ENCODE measurements at regions not wholly inside any gene's neighbourhood (a gene's known extent, or its start where the extent isn't known, plus 50 kb on each side); places are given as distances from the start of the nearest gene placed in this dataset.

DNA sequence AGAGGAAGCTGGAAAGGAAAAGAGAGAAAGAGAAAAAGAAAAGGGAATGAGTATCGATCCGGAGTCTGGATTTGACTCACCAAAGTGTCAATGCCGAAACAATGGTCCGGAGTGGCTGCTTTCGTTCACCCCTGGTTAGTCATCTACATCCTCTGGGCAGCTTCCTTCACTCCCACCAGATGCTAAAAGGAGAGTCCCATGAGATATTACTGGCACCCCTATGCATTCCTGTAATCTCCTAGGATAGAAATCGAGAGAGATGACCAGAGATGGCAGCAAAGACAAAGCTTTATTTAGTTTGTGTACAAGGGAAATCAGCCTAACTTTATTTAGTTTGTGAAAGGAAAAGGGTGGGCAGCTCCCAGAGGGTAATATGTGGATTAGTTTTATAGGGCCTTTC, 622.2 kb downstream of the ZPLD1 start:
- H3K4me3 ChIP-seq (replicated peaks; ENCODE audit: low read depth, low read length), result no peak overlapping the region
- DNase-seq (ENCODE audit: extremely low read depth, low read depth), result no peak
- TF ChIP-seq, protein P1, sequence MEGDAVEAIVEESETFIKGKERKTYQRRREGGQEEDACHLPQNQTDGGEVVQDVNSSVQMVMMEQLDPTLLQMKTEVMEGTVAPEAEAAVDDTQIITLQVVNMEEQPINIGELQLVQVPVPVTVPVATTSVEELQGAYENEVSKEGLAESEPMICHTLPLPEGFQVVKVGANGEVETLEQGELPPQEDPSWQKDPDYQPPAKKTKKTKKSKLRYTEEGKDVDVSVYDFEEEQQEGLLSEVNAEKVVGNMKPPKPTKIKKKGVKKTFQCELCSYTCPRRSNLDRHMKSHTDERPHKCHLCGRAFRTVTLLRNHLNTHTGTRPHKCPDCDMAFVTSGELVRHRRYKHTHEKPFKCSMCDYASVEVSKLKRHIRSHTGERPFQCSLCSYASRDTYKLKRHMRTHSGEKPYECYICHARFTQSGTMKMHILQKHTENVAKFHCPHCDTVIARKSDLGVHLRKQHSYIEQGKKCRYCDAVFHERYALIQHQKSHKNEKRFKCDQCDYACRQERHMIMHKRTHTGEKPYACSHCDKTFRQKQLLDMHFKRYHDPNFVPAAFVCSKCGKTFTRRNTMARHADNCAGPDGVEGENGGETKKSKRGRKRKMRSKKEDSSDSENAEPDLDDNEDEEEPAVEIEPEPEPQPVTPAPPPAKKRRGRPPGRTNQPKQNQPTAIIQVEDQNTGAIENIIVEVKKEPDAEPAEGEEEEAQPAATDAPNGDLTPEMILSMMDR (IDR thresholded peaks at IDR 0.05; ENCODE audit: low read depth, low read length, missing control alignments), result no peak

DNA sequence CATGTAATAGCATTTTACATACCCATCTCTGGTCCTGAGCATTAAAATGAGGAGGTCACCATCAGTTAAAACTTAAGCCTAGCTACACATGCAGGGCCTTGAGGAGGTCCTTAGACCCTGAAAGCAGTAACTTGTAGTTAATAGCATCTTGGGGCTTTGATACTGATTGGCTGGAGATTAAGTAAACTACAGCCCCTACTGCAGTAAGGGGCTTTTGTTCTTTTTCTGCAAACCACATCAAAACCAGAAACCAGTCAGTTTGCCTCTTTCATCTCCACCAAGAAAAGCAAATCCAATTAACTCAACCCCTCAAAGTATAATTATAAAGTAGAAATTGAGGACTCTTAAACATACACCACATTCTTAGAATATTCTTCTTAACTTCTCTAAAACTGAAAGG, 622.7 kb downstream of the ZPLD1 start:
- TF ChIP-seq, protein P1 (IDR thresholded peaks at IDR 0.05; ENCODE audit: low read depth, low read length, missing control alignments), result no peak
- no peak overlapping the region for H3K4me3 ChIP-seq (replicated peaks; ENCODE audit: low read depth, low read length)
- no peak for DNase-seq (ENCODE audit: extremely low read depth, low read depth)

DNA sequence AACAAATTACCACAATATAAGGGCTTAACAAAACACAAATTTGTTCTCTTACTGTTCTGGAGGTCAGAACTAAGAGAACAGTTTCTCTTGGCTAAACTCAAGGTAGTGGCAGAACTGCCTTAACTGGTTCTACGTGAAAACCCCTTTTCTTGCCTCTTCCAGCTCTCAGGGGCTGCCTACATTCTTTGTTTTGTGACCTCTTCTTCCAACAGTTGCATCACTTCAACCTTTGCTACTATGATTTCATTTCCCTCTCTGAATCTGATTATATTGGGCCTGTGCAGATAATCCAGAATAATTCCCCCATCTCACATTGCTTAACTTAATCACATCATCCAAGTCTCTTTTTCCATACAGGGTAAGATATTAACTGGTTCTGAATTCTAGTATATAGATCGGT, 624.6 kb downstream of the ZPLD1 start:
- no peak for DNase-seq (ENCODE audit: extremely low read depth, low read depth)
- H3K4me3 ChIP-seq (replicated peaks; ENCODE audit: low read depth, low read length), result no peak overlapping the region
- TF ChIP-seq, protein P1 (IDR thresholded peaks at IDR 0.05; ENCODE audit: low read depth, low read length, missing control alignments), result no peak

DNA sequence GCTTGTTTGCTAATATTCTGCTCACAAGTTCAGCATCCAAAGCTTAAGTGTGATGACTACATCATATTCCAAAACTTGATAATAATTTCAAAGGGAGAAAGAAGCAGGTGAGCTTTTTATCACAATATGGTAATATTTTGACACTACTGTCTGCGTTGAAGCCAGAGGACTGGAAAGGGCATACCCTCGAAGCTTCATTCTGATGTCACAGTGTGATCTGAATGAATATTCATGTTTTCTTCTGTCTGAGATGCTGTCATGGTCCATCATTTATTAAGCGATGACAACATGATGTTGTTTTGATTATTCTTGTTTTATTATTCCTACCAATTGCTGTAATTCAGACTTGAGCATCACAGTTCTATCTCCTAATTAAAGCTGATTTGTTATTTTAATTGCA, 625.4 kb downstream of the ZPLD1 start:
- DNase-seq (ENCODE audit: extremely low read depth, low read depth), result no peak
- H3K4me3 ChIP-seq (replicated peaks; ENCODE audit: low read depth, low read length), result no peak overlapping the region
- TF ChIP-seq, protein P1 (IDR thresholded peaks at IDR 0.05; ENCODE audit: low read depth, low read length, missing control alignments), result no peak

DNA sequence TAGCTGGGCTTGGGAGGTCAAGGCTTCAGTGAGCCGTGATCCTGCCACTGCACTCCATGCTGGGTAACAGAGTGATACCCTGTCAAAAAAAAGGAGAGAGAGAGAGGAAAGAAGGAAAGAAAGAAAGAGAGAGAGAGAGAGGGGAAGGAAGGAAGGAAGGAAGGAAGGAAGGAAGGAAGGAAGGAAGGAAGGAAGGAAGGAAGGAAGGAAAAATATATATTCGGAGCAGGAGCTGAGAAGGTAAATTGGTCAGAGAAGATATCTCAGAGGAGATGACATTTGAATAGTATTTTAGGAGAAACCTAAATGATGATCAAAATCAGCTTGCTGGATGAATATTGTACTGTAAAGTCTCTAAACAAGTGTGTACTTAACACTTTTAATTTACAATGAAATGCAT, 633.1 kb downstream of the ZPLD1 start:
- TF ChIP-seq, protein P1 (IDR thresholded peaks at IDR 0.05; ENCODE audit: low read depth, low read length, missing control alignments), result no peak
- DNase-seq (ENCODE audit: extremely low read depth, low read depth), result no peak
- no peak overlapping the region for H3K4me3 ChIP-seq (replicated peaks; ENCODE audit: low read depth, low read length)

DNA sequence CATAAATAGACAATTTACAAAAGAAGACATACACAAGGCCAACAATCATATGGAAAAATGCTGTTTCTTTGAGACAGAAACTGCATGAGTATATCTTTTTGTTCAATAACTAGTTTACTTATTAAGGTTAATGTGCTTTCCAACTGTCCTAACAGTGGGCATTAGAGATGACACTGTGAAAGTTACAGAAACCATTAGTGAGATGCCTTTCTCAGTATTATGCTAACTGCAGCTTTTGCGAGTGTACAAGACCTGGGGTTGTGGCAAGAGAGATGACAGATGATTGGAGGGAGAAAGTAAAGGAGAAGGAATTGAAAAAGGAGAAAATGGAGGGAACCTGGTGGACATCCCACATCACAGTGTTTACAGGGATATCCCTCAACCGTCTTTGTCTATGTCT, 640.5 kb downstream of the ZPLD1 start:
- TF ChIP-seq, protein P1 (IDR thresholded peaks at IDR 0.05; ENCODE audit: low read depth, low read length, missing control alignments), result no peak

DNA sequence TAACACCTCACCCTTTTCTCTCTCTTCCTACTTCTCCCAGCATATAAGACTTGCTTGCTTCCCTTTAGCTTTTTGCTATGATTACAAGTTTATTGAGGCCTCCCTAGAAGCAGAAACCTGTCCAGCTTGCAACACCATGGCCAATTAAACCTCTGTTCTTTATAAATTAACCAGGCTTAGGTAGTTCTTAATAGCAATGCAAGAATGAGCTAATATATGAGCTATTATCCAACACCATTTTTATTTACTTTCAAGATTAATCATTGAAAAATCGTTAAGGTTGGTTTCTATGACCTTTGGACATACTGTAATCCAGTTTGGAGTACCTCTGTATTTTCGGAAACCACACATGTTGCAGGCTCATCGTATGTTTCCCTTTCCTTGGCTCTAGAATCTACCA, 643.1 kb downstream of the ZPLD1 start:
- no peak for DNase-seq (ENCODE audit: extremely low read depth, low read depth)
- H3K4me3 ChIP-seq (replicated peaks; ENCODE audit: low read depth, low read length), result no peak overlapping the region
- TF ChIP-seq, protein P1 (IDR thresholded peaks at IDR 0.05; ENCODE audit: low read depth, low read length, missing control alignments), result no peak

More for the DNA sequence above, 640.5 kb downstream of the ZPLD1 start:
- DNase-seq (ENCODE audit: extremely low read depth, low read depth), result no peak
- no peak overlapping the region for H3K4me3 ChIP-seq (replicated peaks; ENCODE audit: low read depth, low read length)

Measured in HFF-Myc (cell line).